ENCODE measurements at regions not wholly inside any gene's neighbourhood (a gene's known extent, or its start where the extent isn't known, plus 50 kb on each side); places are given as distances from the start of the nearest gene placed in this dataset.
"Not testable (repeated sequence)": the region's sequence is repeated elsewhere in the genome, so short reads cannot be mapped to it uniquely, and the experiment has no call there.

GRCh38 chr9:81811688-81812087, 116.5 kb upstream of the SPATA31D4 start:
- TF ChIP-seq, protein P1, sequence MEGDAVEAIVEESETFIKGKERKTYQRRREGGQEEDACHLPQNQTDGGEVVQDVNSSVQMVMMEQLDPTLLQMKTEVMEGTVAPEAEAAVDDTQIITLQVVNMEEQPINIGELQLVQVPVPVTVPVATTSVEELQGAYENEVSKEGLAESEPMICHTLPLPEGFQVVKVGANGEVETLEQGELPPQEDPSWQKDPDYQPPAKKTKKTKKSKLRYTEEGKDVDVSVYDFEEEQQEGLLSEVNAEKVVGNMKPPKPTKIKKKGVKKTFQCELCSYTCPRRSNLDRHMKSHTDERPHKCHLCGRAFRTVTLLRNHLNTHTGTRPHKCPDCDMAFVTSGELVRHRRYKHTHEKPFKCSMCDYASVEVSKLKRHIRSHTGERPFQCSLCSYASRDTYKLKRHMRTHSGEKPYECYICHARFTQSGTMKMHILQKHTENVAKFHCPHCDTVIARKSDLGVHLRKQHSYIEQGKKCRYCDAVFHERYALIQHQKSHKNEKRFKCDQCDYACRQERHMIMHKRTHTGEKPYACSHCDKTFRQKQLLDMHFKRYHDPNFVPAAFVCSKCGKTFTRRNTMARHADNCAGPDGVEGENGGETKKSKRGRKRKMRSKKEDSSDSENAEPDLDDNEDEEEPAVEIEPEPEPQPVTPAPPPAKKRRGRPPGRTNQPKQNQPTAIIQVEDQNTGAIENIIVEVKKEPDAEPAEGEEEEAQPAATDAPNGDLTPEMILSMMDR (IDR thresholded peaks at IDR 0.05; ENCODE audit: extremely low read depth in 1 of 2, insufficient read depth in 1 of 2, low read depth in 1 of 2, low read length in 2 of 2) = not testable (repeated sequence)
- TF ChIP-seq POLR2A, MYC (IDR thresholded peaks at IDR 0.05; ENCODE audit: low read depth, low read length): not testable (repeated sequence)

All from endothelial cell of umbilical vein (primary cell).